GM23338 (cell line): ENCODE measurements at regions not wholly inside any gene's neighbourhood (a gene's known extent, or its start where the extent isn't known, plus 50 kb on each side); places are given as distances from the start of the nearest gene placed in this dataset.
"Not testable (repeated sequence)": the region's sequence is repeated elsewhere in the genome, so short reads cannot be mapped to it uniquely, and the experiment has no call there.

Experiments used
- ATAC-seq: fragments of 200-7000 bp; cut with Tn5 transposase; 3 replicates; pipeline ENCODE4 v1.9.1; 2020
- DNase-seq: peaks from one replicate; pipeline ENCODE4 v3.0.0-alpha.2; 2015; ENCODE audit warnings: low spot score
- H2AFZ ChIP-seq: fragments of 200-600 bp; sonication (generic); 2 replicates; pipeline ENCODE4 v1.8.0; 2016; ENCODE audit warnings: antibody characterized with exemption, mild to moderate bottlenecking, moderate library complexity
- H3F3A ChIP-seq: fragments of 200-600 bp; sonication (generic); replicated peaks from 2 replicates; pipeline ENCODE4 v1.8.0; 2017; ENCODE audit warnings: antibody characterized with exemption, mixed run types, low read depth
- H3K27ac ChIP-seq: fragments of 200-600 bp; sonication (generic); 2 replicates; pipeline ENCODE4 v1.6.1; 2016; ENCODE audit warnings: low read depth
- H3K27me3 ChIP-seq: fragments of 200-600 bp; sonication (generic); 2 replicates; pipeline ENCODE4 v1.8.0; 2016; ENCODE audit warnings: mild to moderate bottlenecking, mixed run types, moderate library complexity; ENCODE audit not compliant: insufficient read depth
- H3K36me3 ChIP-seq: fragments of 200-600 bp; sonication (generic); 2 replicates; pipeline ENCODE4 v1.8.0; 2016; ENCODE audit warnings: mild to moderate bottlenecking; ENCODE audit not compliant: insufficient read depth
- H3K4me1 ChIP-seq: fragments of 200-600 bp; sonication (generic); 2 replicates; pipeline ENCODE4 v1.8.0; 2016; ENCODE audit warnings: mild to moderate bottlenecking, moderate library complexity; ENCODE audit not compliant: insufficient read depth
- H3K4me2 ChIP-seq: fragments of 200-600 bp; sonication (generic); 2 replicates; pipeline ENCODE4 v1.7.1; 2017; ENCODE audit warnings: mixed run types
- H3K4me3 ChIP-seq: fragments of 200-600 bp; sonication (generic); 2 replicates; pipeline ENCODE4 v1.6.1; 2016; ENCODE audit warnings: mixed run types
- H3K79me2 ChIP-seq: fragments of 200-600 bp; sonication (generic); replicated peaks from 2 replicates; pipeline ENCODE4 v1.8.0; 2017; ENCODE audit warnings: mild to moderate bottlenecking; ENCODE audit not compliant: insufficient read depth
- H3K9me2 ChIP-seq: fragments of 200-600 bp; sonication (generic); 2 replicates; pipeline ENCODE4 v1.8.0; 2017; ENCODE audit not compliant: insufficient read depth
- H4K20me1 ChIP-seq: fragments of 200-600 bp; sonication (generic); replicated peaks from 2 replicates; pipeline ENCODE4 v1.8.0; 2017; ENCODE audit warnings: mild to moderate bottlenecking; ENCODE audit not compliant: insufficient read depth
- H3K27ac Mint-ChIP-seq: 2 replicates; pipeline ENCODE4 v1.8.0; 2020; ENCODE audit warnings: inconsistent platforms, mild to moderate bottlenecking, moderate library complexity, mixed read lengths
- H3K27me3 Mint-ChIP-seq: 3 replicates; pipeline ENCODE4 v1.8.0; 2022; ENCODE audit warnings: low read depth, mild to moderate bottlenecking, moderate library complexity, mixed read lengths, inconsistent platforms; ENCODE audit not compliant: insufficient read depth, poor library complexity
- H3K36me3 Mint-ChIP-seq: 3 replicates; pipeline ENCODE4 v1.8.0; 2021; ENCODE audit warnings: low read depth, mild to moderate bottlenecking, inconsistent platforms, moderate library complexity, mixed read lengths
- H3K4me1 Mint-ChIP-seq: 3 replicates; pipeline ENCODE4 v1.8.0; 2020; ENCODE audit warnings: mild to moderate bottlenecking, inconsistent platforms, mixed read lengths
- H3K4me3 Mint-ChIP-seq: 3 replicates; pipeline ENCODE4 v1.8.0; 2021; ENCODE audit warnings: moderate library complexity, mild to moderate bottlenecking, inconsistent platforms, mixed read lengths
- H3K9me3 Mint-ChIP-seq: 3 replicates; pipeline ENCODE4 v1.8.0; 2020; ENCODE audit warnings: moderate library complexity, mild to moderate bottlenecking, inconsistent platforms, mixed read lengths
- CREB1 ChIP-seq: fragments of 250-450 bp; sonication (Bioruptor Pico); IDR thresholded peaks from 2 replicates; pipeline ENCODE4 v1.5.0; 2020; ENCODE audit warnings: low read depth, mild to moderate bottlenecking, moderate library complexity
- CTCF ChIP-seq, 2 experiments: fragments of 200-600 bp in 1 of 2; sonication (generic) in 1 of 2; conservative IDR thresholded peaks; 2 replicates each; pipeline versions ENCODE4 v1.5.1 to v1.6.1; 2016 to 2017; ENCODE audit warnings: antibody characterized with exemption in 2 of 2, low read depth in 2 of 2, mild to moderate bottlenecking in 2 of 2, moderate library complexity in 1 of 2
- ETS1 ChIP-seq: IDR thresholded peaks from 2 replicates; pipeline ENCODE4 v1.6.1; 2016; ENCODE audit warnings: antibody characterized with exemption
- EZH2phosphoT487 ChIP-seq: fragments of 200-600 bp; sonication (generic); IDR thresholded peaks from one replicate; pipeline ENCODE4 v1.8.1; 2018; ENCODE audit warnings: antibody characterized with exemption; ENCODE audit not compliant: unreplicated experiment
- JUNB ChIP-seq: IDR thresholded peaks from one replicate; pipeline ENCODE4 v1.6.1; 2016; ENCODE audit warnings: antibody characterized with exemption; ENCODE audit not compliant: unreplicated experiment
- POLR2AphosphoS5 ChIP-seq: IDR thresholded peaks from 2 replicates; pipeline ENCODE4 v1.6.1; 2016; ENCODE audit warnings: antibody characterized with exemption, low read depth
- REST ChIP-seq: IDR thresholded peaks from one replicate; pipeline ENCODE4 v1.6.1; 2018; ENCODE audit warnings: antibody characterized with exemption; ENCODE audit not compliant: unreplicated experiment
- STAT1 ChIP-seq: IDR thresholded peaks from one replicate; pipeline ENCODE4 v1.6.1; 2016; ENCODE audit warnings: antibody characterized with exemption; ENCODE audit not compliant: unreplicated experiment
- ZNF114 ChIP-seq: fragments of 250-450 bp; sonication (Bioruptor Pico); IDR thresholded peaks from 2 replicates; pipeline ENCODE4 v1.5.0; 2020; ENCODE audit warnings: mild to moderate bottlenecking, moderate library complexity
- ZNF331 ChIP-seq: fragments of 250-450 bp; sonication (Bioruptor Pico); IDR thresholded peaks from 2 replicates; pipeline ENCODE4 v1.5.0; 2020; ENCODE audit warnings: low read depth, mild to moderate bottlenecking, moderate library complexity
- ZNF462 ChIP-seq: fragments of 250-450 bp; sonication (Bioruptor Pico); IDR thresholded peaks from 2 replicates; pipeline ENCODE4 v1.5.0; 2020; ENCODE audit warnings: mild to moderate bottlenecking, moderate library complexity

GRCh38 chrX:13186643-13187042 is 133.2 kb downstream of the ATXN3L start:
- H3K4me3 Mint-ChIP-seq, H3K4me2 ChIP-seq, H2AFZ ChIP-seq, H3K27ac Mint-ChIP-seq, H3K9me2 ChIP-seq, H3K4me1 Mint-ChIP-seq, H3K4me1 ChIP-seq, H3K27me3 ChIP-seq, H3F3A ChIP-seq, H3K36me3 ChIP-seq, H3K27me3 Mint-ChIP-seq, H3K27ac ChIP-seq, ATAC-seq, H3K79me2 ChIP-seq, H3K9me3 Mint-ChIP-seq, DNase-seq, H3K4me3 ChIP-seq, H3K36me3 Mint-ChIP-seq, H4K20me1 ChIP-seq: not testable (repeated sequence)

GRCh38 chrX:13180807-13181206 is 136.4 kb upstream of the FAM9C start:
- H3K4me2 ChIP-seq = no peak overlapping the region
- DNase-seq = no peak
- no peaks in the 10 kb centered on the region for H4K20me1 ChIP-seq
- no peaks in the 10 kb centered on the region for H3K9me2 ChIP-seq
- no peak overlapping the region for H2AFZ ChIP-seq
- no peak for ATAC-seq
- H3K79me2 ChIP-seq = no peaks in the 10 kb centered on the region
- H3K4me1 ChIP-seq = no peaks in the 10 kb centered on the region
- H3K27me3 ChIP-seq = no peaks in the 10 kb centered on the region
- no peak overlapping the region for H3K4me3 ChIP-seq
- Mint-ChIP-seq H3K9me3 (peaks cover 3% of the 10 kb centered on the region; the same call in 2 of the 3 replicates), H3K36me3 (peaks cover 4% of the 10 kb centered on the region; the same call in 1 of the 3 replicates), H3K4me3 (no peak overlapping the region), H3K4me1 (no peaks in the 10 kb centered on the region), H3K27me3 (no peaks in the 10 kb centered on the region), H3K27ac (no peak overlapping the region)
- no peaks in the 10 kb centered on the region for H3K36me3 ChIP-seq
- H3K27ac ChIP-seq = no peak overlapping the region
- H3F3A ChIP-seq = no peaks in the 10 kb centered on the region
- no peak for TF ChIP-seq POLR2AphosphoS5
- no peak for TF ChIP-seq CTCF (conservative IDR thresholded peaks at IDR 0.05; ENCODE audit: low read depth in 2 of 2)
- TF ChIP-seq ETS1 = no peak
- no peak for TF ChIP-seq REST
- no peak for TF ChIP-seq ZNF462
- TF ChIP-seq ZNF331 (CRISPR knock-in tag) = no peak
- TF ChIP-seq ZNF114 = no peak
- TF ChIP-seq JUNB = no peak
- TF ChIP-seq STAT1 = no peak
- TF ChIP-seq EZH2phosphoT487 = no peak
- no peak for TF ChIP-seq CREB1 (CRISPR knock-in tag)
